ENCODE measurements at regions not wholly inside any gene's neighbourhood (a gene's known extent, or its start where the extent isn't known, plus 50 kb on each side); places are given as distances from the start of the nearest gene placed in this dataset.

DNA sequence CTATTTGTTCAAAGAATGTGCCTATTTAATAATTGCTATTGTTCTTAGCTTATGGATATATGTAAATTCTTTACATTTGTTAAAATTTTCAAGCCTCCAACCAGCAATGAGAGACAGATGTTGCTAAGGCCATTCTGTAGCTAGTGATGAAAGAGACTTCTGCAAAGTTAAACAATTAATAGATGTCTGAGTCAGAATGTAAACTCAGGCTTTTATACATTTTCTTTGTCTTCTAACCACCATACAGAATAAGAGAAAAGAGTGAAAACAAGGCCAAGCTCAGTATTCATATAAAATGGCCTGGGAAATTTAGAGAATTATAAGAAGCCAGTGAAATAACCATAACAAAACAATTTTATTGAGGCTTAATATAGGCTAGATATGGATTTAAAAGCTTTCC is 1102.3 kb upstream of the SEL1L start (continued):
- TF ChIP-seq, protein P1, sequence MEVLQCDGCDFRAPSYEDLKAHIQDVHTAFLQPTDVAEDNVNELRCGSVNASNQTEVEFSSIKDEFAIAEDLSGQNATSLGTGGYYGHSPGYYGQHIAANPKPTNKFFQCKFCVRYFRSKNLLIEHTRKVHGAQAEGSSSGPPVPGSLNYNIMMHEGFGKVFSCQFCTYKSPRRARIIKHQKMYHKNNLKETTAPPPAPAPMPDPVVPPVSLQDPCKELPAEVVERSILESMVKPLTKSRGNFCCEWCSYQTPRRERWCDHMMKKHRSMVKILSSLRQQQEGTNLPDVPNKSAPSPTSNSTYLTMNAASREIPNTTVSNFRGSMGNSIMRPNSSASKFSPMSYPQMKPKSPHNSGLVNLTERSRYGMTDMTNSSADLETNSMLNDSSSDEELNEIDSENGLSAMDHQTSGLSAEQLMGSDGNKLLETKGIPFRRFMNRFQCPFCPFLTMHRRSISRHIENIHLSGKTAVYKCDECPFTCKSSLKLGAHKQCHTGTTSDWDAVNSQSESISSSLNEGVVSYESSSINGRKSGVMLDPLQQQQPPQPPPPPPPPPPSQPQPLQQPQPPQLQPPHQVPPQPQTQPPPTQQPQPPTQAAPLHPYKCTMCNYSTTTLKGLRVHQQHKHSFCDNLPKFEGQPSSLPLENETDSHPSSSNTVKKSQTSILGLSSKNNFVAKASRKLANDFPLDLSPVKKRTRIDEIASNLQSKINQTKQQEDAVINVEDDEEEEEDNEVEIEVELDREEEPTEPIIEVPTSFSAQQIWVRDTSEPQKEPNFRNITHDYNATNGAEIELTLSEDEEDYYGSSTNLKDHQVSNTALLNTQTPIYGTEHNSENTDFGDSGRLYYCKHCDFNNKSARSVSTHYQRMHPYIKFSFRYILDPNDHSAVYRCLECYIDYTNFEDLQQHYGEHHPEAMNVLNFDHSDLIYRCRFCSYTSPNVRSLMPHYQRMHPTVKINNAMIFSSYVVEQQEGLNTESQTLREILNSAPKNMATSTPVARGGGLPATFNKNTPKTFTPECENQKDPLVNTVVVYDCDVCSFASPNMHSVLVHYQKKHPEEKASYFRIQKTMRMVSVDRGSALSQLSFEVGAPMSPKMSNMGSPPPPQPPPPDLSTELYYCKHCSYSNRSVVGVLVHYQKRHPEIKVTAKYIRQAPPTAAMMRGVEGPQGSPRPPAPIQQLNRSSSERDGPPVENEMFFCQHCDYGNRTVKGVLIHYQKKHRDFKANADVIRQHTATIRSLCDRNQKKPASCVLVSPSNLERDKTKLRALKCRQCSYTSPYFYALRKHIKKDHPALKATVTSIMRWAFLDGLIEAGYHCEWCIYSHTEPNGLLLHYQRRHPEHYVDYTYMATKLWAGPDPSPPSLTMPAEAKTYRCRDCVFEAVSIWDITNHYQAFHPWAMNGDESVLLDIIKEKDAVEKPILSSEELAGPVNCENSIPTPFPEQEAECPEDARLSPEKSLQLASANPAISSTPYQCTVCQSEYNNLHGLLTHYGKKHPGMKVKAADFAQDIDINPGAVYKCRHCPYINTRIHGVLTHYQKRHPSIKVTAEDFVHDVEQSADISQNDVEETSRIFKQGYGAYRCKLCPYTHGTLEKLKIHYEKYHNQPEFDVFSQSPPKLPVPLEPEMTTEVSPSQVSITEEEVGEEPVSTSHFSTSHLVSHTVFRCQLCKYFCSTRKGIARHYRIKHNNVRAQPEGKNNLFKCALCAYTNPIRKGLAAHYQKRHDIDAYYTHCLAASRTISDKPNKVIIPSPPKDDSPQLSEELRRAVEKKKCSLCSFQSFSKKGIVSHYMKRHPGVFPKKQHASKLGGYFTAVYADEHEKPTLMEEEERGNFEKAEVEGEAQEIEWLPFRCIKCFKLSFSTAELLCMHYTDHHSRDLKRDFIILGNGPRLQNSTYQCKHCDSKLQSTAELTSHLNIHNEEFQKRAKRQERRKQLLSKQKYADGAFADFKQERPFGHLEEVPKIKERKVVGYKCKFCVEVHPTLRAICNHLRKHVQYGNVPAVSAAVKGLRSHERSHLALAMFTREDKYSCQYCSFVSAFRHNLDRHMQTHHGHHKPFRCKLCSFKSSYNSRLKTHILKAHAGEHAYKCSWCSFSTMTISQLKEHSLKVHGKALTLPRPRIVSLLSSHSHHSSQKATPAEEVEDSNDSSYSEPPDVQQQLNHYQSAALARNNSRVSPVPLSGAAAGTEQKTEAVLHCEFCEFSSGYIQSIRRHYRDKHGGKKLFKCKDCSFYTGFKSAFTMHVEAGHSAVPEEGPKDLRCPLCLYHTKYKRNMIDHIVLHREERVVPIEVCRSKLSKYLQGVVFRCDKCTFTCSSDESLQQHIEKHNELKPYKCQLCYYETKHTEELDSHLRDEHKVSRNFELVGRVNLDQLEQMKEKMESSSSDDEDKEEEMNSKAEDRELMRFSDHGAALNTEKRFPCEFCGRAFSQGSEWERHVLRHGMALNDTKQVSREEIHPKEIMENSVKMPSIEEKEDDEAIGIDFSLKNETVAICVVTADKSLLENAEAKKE (CRISPR knock-in tag; IDR thresholded peaks at IDR 0.05) = no peak

DNA sequence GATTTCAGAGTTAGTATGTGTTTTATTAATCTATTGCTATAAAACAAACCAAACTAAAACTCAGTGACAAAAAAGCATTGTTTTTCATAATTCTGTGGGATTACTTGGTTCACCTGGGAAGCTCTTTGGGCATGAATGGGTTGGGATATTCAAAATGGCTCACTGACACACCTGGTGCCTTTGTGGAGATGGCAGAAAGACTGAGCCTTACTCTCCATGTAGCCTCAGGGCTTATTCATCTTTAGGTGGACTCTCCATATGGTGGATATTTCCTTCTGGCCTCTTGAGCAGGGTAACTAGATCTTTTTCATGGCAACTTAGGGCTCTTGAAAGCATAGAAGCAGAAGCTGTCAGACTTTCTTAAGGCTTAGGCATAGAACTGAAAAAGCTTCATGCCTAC is 1102.8 kb upstream of the SEL1L start:
- Mint-ChIP-seq H3K36me3 (ENCODE audit: low read depth) (peaks cover 14% of the 10 kb centered on the region), H3K9me3 (peaks cover 92% of the 10 kb centered on the region), H3K27ac (no peak overlapping the region)

More for the DNA sequence above, 1102.8 kb upstream of the SEL1L start:
- no peak overlapping the region for H3K4me3 Mint-ChIP-seq
- DNase-seq (ENCODE audit: low spot score) (no peak), ATAC-seq (no peak)
- peaks cover 3% of the 10 kb centered on the region for H3K27me3 Mint-ChIP-seq (ENCODE audit: insufficient read depth, low read depth, poor library complexity)
- Histone ChIP-seq H3K4me3 (no peak overlapping the region), H3K9me2 (ENCODE audit: insufficient read depth) (peaks cover 10% of the 10 kb centered on the region; the same call in 1 of the 2 replicates), H3K79me2 (replicated peaks; ENCODE audit: insufficient read depth) (no peaks in the 10 kb centered on the region), H4K20me1 (replicated peaks; ENCODE audit: insufficient read depth) (no peaks in the 10 kb centered on the region), H3F3A (replicated peaks; ENCODE audit: low read depth) (no peaks in the 10 kb centered on the region), H3K36me3 (ENCODE audit: insufficient read depth) (no peaks in the 10 kb centered on the region), H2AFZ (no peak overlapping the region), H3K27ac (ENCODE audit: low read depth) (no peak overlapping the region), H3K27me3 (ENCODE audit: insufficient read depth) (no peaks in the 10 kb centered on the region), H3K4me1 (ENCODE audit: insufficient read depth) (no peaks in the 10 kb centered on the region), H3K4me2 (no peak overlapping the region)
- no peaks in the 10 kb centered on the region for H3K4me1 Mint-ChIP-seq
- TF ChIP-seq EZH2 (IDR thresholded peaks at IDR 0.05; ENCODE audit: low read depth, unreplicated experiment) (no peak), CREB1 (CRISPR knock-in tag; IDR thresholded peaks at IDR 0.05; ENCODE audit: low read depth) (no peak), STAT1 (IDR thresholded peaks at IDR 0.05; ENCODE audit: unreplicated experiment) (no peak), ZNF331 (CRISPR knock-in tag; IDR thresholded peaks at IDR 0.05; ENCODE audit: low read depth) (no peak), EZH2phosphoT487 (IDR thresholded peaks at IDR 0.05; ENCODE audit: unreplicated experiment) (no peak)
- TF ChIP-seq, protein P2, sequence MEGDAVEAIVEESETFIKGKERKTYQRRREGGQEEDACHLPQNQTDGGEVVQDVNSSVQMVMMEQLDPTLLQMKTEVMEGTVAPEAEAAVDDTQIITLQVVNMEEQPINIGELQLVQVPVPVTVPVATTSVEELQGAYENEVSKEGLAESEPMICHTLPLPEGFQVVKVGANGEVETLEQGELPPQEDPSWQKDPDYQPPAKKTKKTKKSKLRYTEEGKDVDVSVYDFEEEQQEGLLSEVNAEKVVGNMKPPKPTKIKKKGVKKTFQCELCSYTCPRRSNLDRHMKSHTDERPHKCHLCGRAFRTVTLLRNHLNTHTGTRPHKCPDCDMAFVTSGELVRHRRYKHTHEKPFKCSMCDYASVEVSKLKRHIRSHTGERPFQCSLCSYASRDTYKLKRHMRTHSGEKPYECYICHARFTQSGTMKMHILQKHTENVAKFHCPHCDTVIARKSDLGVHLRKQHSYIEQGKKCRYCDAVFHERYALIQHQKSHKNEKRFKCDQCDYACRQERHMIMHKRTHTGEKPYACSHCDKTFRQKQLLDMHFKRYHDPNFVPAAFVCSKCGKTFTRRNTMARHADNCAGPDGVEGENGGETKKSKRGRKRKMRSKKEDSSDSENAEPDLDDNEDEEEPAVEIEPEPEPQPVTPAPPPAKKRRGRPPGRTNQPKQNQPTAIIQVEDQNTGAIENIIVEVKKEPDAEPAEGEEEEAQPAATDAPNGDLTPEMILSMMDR (conservative IDR thresholded peaks at IDR 0.05; ENCODE audit: low read depth in 2 of 2) = no peak
- TF ChIP-seq, protein P3, sequence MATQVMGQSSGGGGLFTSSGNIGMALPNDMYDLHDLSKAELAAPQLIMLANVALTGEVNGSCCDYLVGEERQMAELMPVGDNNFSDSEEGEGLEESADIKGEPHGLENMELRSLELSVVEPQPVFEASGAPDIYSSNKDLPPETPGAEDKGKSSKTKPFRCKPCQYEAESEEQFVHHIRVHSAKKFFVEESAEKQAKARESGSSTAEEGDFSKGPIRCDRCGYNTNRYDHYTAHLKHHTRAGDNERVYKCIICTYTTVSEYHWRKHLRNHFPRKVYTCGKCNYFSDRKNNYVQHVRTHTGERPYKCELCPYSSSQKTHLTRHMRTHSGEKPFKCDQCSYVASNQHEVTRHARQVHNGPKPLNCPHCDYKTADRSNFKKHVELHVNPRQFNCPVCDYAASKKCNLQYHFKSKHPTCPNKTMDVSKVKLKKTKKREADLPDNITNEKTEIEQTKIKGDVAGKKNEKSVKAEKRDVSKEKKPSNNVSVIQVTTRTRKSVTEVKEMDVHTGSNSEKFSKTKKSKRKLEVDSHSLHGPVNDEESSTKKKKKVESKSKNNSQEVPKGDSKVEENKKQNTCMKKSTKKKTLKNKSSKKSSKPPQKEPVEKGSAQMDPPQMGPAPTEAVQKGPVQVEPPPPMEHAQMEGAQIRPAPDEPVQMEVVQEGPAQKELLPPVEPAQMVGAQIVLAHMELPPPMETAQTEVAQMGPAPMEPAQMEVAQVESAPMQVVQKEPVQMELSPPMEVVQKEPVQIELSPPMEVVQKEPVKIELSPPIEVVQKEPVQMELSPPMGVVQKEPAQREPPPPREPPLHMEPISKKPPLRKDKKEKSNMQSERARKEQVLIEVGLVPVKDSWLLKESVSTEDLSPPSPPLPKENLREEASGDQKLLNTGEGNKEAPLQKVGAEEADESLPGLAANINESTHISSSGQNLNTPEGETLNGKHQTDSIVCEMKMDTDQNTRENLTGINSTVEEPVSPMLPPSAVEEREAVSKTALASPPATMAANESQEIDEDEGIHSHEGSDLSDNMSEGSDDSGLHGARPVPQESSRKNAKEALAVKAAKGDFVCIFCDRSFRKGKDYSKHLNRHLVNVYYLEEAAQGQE (IDR thresholded peaks at IDR 0.05; ENCODE audit: unreplicated experiment) = no peak
- TF ChIP-seq, protein P4, sequence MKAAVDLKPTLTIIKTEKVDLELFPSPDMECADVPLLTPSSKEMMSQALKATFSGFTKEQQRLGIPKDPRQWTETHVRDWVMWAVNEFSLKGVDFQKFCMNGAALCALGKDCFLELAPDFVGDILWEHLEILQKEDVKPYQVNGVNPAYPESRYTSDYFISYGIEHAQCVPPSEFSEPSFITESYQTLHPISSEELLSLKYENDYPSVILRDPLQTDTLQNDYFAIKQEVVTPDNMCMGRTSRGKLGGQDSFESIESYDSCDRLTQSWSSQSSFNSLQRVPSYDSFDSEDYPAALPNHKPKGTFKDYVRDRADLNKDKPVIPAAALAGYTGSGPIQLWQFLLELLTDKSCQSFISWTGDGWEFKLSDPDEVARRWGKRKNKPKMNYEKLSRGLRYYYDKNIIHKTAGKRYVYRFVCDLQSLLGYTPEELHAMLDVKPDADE (IDR thresholded peaks at IDR 0.05) = no peak

All from GM23338 (cell line).